SJSA1 (cell line): ENCODE measurements at regions not wholly inside any gene's neighbourhood (a gene's known extent, or its start where the extent isn't known, plus 50 kb on each side); places are given as distances from the start of the nearest gene placed in this dataset.

Experiments used
- DNase-seq, 2 experiments: peaks; one replicate each; pipeline ENCODE4 v3.0.0-alpha.2; 2015 to 2020; ENCODE audit warnings: low spot score in 2 of 2, low read depth in 1 of 2
- H3K27ac ChIP-seq: fragments of 250-450 bp; sonication (Bioruptor Pico); 2 replicates; pipeline ENCODE4 v1.5.1; 2020; ENCODE audit warnings: mild to moderate bottlenecking, moderate library complexity
- H3K27me3 ChIP-seq: fragments of 250-450 bp; sonication (Bioruptor Pico); replicated peaks from 2 replicates; pipeline ENCODE4 v1.5.1; 2020; ENCODE audit warnings: mild to moderate bottlenecking, moderate library complexity
- H3K36me3 ChIP-seq: fragments of 250-450 bp; sonication (Bioruptor Pico); 2 replicates; pipeline ENCODE4 v1.5.1; 2020; ENCODE audit warnings: mild to moderate bottlenecking
- H3K4me1 ChIP-seq: fragments of 250-450 bp; sonication (Bioruptor Pico); replicated peaks from 2 replicates; pipeline ENCODE4 v1.6.1; 2021; ENCODE audit warnings: mild to moderate bottlenecking
- H3K4me3 ChIP-seq: fragments of 250-450 bp; sonication (Bioruptor Pico); 2 replicates; pipeline ENCODE4 v1.5.1; 2020; ENCODE audit warnings: mild to moderate bottlenecking
- H3K9me3 ChIP-seq: fragments of 250-450 bp; sonication (Bioruptor Pico); replicated peaks from 2 replicates; pipeline ENCODE4 v1.5.1; 2020; ENCODE audit warnings: mild to moderate bottlenecking

DNA sequence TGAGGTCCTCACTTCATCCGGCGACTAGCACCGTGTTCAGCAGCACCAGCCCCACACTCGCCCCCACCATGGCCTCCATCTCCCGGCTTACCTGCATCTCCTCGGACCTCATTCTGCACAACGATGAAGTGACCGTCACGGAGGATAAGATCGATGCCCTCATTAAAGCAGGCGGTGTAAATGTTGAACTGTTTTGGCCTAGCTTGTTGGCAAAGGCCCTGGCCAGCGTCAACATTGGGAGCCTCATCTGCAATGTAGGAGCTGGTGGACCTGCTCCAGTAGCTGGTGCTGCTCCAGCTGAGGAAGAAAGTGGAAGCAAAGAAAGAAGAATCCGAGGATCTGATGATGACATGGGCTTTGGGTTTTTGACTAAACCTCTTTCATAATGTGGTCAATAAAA, 70.5 kb upstream of the MYCN start:
- Histone ChIP-seq H3K4me1 (no peaks in the 10 kb centered on the region), H3K9me3 (no peaks in the 10 kb centered on the region), H3K4me3 (no peak overlapping the region), H3K27me3 (no peaks in the 10 kb centered on the region), H3K36me3 (no peaks in the 10 kb centered on the region), H3K27ac (no peak overlapping the region)
- DNase-seq = no peak

DNA sequence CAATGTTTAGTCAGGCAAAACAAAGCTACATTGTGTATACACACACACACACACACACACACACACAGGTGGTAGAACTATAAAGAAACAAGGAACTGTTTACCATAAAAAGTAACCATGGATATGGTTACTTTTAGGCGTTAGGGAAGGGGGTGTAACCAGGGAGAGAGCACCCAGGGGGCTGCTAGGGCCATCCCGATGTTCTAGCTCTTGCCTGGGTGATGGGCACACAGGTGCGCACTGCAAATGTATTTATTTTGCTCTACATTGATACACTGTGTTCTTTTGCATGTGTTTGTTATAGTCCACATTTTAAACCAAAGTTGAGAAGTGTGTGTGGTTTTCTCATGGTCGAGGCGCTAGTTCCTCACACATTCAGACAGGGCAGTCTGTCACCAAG, 69.8 kb upstream of the MYCN start:
- no peaks in the 10 kb centered on the region for H3K9me3 ChIP-seq
- H3K36me3 ChIP-seq = no peaks in the 10 kb centered on the region
- no peaks in the 10 kb centered on the region for H3K27me3 ChIP-seq
- no peak overlapping the region for H3K4me3 ChIP-seq
- no peak overlapping the region for H3K27ac ChIP-seq
- DNase-seq = no peak
- H3K4me1 ChIP-seq = no peaks in the 10 kb centered on the region

DNA sequence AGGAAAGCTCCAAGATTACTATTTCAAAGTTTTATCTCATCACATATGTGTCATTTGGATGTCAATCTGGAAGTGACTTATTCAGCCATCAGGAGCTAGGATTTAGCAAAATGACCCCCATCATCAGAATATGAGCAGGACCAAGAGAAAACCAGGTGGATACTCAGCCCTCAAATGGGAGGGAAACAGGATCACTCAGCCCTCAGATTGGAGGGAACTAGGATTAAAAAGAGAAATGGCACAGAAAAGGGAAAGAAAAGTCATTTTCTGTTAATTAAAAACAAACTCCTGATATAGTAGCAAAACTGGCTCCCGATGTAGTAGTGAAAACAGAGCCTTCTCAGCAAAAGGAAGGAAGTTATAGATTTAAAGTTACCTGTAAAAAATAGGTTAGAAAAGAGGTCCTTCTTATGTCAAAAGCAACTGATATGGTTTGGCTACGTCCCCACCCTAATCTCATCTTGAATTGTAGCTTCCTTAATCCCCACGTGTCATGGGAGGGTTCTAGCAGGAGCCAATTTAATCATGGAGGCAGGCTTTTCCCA, 69.0 kb upstream of the MYCN start:
- H3K4me3 ChIP-seq = no peak overlapping the region
- H3K27me3 ChIP-seq = no peaks in the 10 kb centered on the region
- no peak overlapping the region for H3K27ac ChIP-seq
- no peaks in the 10 kb centered on the region for H3K4me1 ChIP-seq
- no peak for DNase-seq
- H3K36me3 ChIP-seq = no peaks in the 10 kb centered on the region
- no peaks in the 10 kb centered on the region for H3K9me3 ChIP-seq

DNA sequence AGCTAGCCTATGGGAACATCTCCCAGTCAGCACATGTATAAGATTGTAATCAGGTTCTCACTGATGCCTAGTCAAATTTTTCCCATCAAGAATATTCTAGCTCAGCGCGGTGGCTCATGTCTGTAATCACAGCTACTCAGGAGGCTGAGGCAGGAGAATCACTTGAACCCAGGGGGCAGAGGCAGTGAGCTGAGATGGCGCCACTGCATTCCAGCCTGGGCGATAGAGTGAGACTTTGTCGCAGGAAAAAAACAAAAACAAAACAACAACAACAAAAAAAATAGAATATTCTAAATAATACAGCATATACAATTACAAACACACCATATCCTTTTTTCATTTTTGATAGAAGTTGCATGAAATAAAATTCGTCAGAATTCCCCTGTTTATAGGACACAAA, 67.5 kb upstream of the MYCN start:
- Histone ChIP-seq H3K9me3 (no peaks in the 10 kb centered on the region), H3K27ac (no peak overlapping the region), H3K4me3 (no peak overlapping the region), H3K4me1 (no peaks in the 10 kb centered on the region), H3K36me3 (no peaks in the 10 kb centered on the region), H3K27me3 (no peaks in the 10 kb centered on the region)
- no peak for DNase-seq

DNA sequence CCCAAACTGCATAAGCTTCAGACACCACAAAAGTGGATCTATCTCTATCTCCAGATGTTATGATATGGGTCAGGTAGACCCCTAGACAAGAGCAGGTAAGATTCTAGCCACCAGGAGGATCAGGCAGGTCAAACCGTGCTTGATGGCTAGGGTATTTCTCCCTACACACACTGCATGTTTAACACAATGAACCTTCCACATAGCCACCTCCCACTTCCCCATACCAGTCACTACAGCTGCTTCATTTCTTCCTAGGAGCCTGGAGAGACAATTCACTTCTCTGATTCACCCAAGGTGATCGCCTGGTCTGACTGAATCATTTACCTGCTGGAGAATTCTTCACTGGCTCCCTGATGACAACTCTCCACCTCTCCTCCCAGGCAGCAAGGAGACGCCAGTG, 66.0 kb upstream of the MYCN start:
- Histone ChIP-seq H3K4me1 (no peaks in the 10 kb centered on the region), H3K4me3 (no peak overlapping the region), H3K27me3 (no peaks in the 10 kb centered on the region), H3K27ac (no peak overlapping the region), H3K9me3 (no peaks in the 10 kb centered on the region), H3K36me3 (no peaks in the 10 kb centered on the region)
- DNase-seq = no peak

DNA sequence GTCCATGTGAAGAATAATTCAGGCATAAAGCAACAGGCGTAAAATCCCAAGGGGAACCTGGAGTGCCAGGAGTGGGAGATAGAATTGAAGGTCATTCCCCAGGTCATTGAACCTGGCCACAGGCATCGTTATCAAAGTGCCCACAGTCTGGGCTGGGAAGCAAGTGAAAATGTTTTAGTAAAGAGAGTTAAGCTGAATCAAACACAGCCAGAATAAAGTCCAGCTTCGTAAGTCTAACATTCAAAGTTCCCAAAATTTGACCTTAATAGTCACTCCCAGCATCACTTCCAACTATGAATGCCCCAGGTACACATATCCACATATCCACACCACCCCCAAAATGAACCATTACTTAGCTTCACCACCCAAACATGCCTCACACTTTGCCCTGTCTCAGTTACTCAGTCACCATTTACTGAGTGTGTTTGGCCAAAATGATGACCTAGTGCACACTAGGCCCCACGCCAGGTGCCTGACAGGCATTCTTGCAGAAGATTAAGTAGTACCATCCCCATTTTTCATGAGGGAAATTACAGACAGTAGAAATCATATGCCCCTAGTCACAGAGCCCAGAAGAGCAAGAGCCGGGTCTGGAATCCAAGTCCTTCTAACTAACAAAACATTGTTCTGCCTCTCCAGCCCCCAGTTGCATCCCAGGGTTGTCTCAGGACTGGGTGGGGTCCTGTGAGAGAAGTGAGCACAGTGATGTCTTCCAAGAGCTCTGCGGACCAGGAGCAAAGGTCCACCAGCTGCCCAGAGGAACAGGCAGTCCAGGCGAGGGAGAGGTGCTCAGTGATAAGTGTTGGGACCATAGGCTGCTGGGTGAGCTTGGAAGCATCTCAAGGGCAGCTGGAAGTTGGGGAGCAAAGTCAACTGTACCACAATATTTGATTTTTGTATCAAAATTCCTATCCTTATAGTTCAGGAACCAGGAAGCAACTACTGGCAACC, 65.2 kb upstream of the MYCN start:
- Histone ChIP-seq H3K27me3 (no peaks in the 10 kb centered on the region), H3K9me3 (no peaks in the 10 kb centered on the region), H3K27ac (no peak overlapping the region), H3K36me3 (no peaks in the 10 kb centered on the region), H3K4me3 (no peak overlapping the region), H3K4me1 (no peaks in the 10 kb centered on the region)
- DNase-seq = no peak

DNA sequence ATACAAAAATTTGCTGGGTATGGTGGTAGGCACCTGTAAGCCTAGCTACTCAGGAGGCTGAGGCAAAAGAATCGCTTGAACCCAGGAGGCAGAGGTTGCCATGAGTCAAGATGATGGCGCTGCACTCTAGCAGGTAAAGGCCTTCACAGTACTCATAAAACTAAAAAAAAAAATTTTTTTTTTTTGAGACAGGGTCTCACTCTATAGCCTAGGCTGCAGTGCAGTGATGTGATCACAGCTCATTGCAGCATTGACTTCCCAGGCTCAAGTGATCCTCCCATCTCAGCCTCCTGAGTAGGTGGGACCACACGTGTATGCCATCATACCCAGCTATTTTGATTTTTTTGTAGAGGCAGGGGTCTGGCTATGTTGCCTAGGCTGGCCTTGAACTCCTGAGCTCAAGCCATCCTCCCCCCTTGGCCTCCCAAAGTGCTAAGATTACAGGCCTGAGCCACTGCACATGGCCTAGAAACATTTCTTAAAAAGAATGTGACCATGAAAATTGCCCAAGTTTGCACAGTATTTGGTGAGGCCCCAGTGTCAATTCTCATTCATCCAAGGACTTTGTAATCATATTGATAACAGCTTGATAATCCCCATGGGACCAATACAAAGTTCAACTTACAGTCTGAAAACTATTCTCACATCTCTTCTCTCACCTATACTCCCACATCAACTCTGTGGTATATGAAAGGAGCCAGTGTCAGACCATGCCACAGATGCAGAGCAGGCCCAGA, 64.2 kb upstream of the MYCN start:
- H3K36me3 ChIP-seq = no peaks in the 10 kb centered on the region
- no peak overlapping the region for H3K4me3 ChIP-seq
- no peak for DNase-seq
- H3K27me3 ChIP-seq = no peaks in the 10 kb centered on the region
- H3K9me3 ChIP-seq = no peaks in the 10 kb centered on the region
- H3K27ac ChIP-seq = no peak overlapping the region
- H3K4me1 ChIP-seq = no peaks in the 10 kb centered on the region

DNA sequence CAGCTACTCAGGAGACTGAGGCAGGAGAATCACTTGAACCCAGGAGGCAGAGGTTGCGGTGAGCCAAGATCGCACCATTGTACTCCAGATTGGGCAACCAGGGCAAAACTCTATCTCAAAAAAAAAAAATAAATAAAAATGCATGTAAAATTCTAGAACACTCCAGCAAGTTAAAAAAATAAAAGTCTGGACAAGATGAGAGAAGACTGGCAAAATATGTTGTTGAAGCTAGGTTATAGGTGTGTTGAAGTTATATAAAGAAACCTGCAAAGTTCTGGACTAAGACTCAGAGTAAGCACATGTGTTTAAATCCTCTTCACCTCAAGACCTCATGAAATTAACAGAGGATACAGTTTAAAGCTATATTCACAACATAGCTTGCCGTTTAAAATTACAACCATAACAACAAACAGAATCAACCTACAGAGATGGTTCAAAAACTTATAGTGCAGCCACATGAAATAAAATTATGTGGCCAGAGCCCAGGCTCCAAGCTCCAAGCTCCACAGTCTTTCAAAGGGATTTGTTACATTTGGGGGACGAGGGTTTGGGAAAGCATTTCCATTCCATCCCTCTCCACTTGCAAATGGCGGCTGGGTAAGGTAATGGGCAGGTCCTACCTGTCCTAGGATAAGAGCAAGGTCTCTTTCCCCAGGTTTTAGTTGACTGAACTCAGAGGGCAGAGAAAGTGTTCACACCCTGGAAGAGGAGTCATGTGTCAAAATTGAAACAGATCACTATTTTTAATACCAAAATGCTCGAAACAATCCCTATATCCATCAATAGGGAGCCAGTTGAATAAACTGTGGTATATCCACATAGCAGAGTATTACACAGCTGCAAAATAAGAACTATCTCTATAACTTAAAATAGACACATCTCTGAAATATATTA, 59.9 kb upstream of the MYCN start:
- H3K9me3 ChIP-seq = no peaks in the 10 kb centered on the region
- H3K27ac ChIP-seq = no peak overlapping the region
- H3K27me3 ChIP-seq = no peaks in the 10 kb centered on the region
- DNase-seq = no peak
- no peaks in the 10 kb centered on the region for H3K4me1 ChIP-seq
- H3K36me3 ChIP-seq = no peaks in the 10 kb centered on the region
- H3K4me3 ChIP-seq = no peak overlapping the region

DNA sequence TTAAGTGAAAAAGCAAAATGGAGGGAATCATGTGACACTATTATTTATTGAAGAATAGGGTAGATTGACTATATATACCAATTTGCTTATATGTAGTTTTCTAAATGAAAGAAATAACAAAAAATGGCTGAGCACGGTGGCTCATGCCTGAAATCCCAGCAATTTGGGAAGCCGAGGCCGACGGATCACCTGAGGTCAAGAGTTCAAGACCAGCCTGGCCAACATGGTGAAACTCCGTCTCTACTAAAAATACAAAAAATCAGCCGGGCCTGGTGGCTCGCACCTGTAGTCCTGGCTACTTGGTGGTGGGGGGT, 59.3 kb upstream of the MYCN start:
- Histone ChIP-seq H3K27me3 (no peaks in the 10 kb centered on the region), H3K9me3 (no peaks in the 10 kb centered on the region), H3K36me3 (no peaks in the 10 kb centered on the region), H3K4me1 (no peaks in the 10 kb centered on the region), H3K27ac (no peak overlapping the region), H3K4me3 (no peak overlapping the region)
- no peak for DNase-seq

DNA sequence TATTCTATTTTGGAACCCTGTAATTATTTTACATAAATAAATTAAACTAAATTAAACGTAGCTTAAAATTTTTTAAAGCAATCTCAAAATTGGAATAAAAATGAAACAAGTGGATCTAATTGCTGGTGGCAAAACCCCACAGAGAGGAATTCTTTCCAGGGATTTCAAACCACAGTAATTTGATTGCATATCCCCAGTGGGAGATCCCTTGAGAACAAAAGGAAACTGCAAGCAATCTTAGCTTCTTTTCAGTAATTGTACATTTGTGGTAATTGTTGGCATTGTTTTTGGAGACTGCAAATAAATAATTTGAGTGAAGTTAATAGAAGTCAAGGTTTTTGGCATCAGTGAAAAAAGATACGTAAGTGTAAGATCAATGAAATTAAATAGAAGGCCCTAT, 58.7 kb upstream of the MYCN start:
- Histone ChIP-seq H3K4me3 (no peak overlapping the region), H3K4me1 (no peaks in the 10 kb centered on the region), H3K27ac (no peak overlapping the region), H3K36me3 (no peaks in the 10 kb centered on the region), H3K27me3 (no peaks in the 10 kb centered on the region), H3K9me3 (no peaks in the 10 kb centered on the region)
- DNase-seq = no peak

DNA sequence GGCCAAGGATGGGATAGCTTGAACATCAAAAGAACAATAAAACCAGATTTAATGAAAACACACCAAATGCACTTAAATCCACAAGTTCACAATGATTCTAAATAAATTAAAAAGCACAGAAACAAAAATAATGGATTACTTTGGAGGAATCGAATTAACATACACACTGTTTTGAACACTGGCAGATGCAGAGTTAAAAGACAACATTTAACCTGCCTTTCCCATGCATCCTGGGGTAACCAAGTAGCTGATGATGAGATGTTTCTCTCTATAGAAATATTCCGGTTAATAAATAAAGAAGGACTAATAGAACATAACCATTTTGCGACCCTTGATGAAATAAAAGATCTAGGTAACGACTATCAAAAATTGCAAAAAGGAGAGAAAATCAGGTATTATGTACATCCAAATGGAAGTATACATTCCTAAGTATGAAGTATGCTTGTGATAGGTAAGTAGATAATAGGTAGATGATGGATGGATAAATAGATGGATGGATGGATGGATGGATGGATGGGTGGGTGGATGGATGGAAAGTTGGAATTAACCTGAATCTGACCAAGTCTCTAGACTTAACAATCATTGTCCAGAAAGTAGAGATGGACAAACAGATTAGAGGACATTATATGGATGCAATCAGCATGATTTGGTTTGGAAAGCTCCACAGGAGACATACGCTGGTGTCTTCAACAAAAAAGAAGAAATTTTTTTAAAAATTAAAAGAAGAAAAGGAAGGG, 57.4 kb upstream of the MYCN start:
- Histone ChIP-seq H3K4me1 (no peaks in the 10 kb centered on the region), H3K9me3 (no peaks in the 10 kb centered on the region), H3K27me3 (no peaks in the 10 kb centered on the region), H3K4me3 (no peak overlapping the region), H3K36me3 (no peaks in the 10 kb centered on the region), H3K27ac (no peak overlapping the region)
- DNase-seq = no peak

DNA sequence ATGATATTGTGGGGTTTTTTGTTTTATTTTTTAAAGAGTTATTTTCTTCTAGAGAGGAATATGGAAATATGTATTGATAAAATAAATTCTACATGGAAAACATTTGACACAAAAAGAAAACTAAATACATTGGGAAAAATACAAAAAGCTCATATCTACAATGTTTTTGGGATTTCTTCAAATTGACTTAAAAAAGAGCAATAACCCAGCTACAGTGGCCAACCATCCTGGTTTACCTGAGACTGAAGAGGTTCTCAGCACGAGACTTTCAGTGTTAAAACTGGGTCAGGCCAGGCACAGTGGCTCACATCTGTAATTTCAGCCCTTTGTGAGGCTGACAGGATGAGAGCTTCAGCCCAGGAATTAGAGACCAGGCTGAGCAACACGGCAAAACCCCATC, 56.7 kb upstream of the MYCN start:
- H3K9me3 ChIP-seq = no peaks in the 10 kb centered on the region
- no peak overlapping the region for H3K27ac ChIP-seq
- DNase-seq = no peak
- no peaks in the 10 kb centered on the region for H3K27me3 ChIP-seq
- H3K4me3 ChIP-seq = no peak overlapping the region
- no peaks in the 10 kb centered on the region for H3K36me3 ChIP-seq
- no peaks in the 10 kb centered on the region for H3K4me1 ChIP-seq

DNA sequence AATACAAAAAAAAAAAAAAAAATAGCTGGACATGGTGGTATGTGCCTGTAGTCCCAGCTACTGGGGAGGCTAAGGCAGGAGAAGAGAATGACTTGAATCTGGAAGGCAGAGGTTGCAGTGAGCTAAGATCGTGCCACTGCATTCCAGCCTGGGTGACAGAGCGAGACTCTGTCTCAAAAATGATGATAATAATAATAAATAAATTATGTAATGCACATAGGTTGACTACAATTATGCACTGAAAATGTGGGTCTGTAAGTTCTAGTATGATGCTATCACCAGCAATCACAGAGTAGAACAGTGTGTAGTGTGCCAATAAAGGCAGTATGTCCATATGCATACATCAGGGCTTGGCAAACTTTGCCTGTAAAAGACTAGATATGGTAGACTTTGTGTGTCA, 55.6 kb upstream of the MYCN start:
- no peak overlapping the region for H3K27ac ChIP-seq
- no peaks in the 10 kb centered on the region for H3K9me3 ChIP-seq
- no peaks in the 10 kb centered on the region for H3K4me1 ChIP-seq
- H3K27me3 ChIP-seq = no peaks in the 10 kb centered on the region
- DNase-seq = no peak
- no peaks in the 10 kb centered on the region for H3K36me3 ChIP-seq
- H3K4me3 ChIP-seq = no peak overlapping the region
